IMR-90 (cell line): ENCODE measurements at regions not wholly inside any gene's neighbourhood (a gene's known extent, or its start where the extent isn't known, plus 50 kb on each side); places are given as distances from the start of the nearest gene placed in this dataset.
A peak's percentile ranks its signal among the peaks of the same experiment; 100 is the strongest.

Experiments
- ATAC-seq: fragments of 200-7000 bp; cut with Tn5 transposase; 2 replicates; pipeline ENCODE4 v1.9.1; 2020; ENCODE audit warnings: low read depth, mild to moderate bottlenecking, moderate library complexity
- BruUV-seq: library from RNA; stranded (reverse); fragments of 400-500 nt; replicated peaks from 2 replicates; lab custom pipeline; 2021; lab: Mats Ljungman, UMichigan
- CTCF ChIA-PET: fragments of 300-600 bp; formaldehyde crosslinking; extraction: SDS; loops from one replicate; lab custom pipeline; 2021; ENCODE audit warnings: antibody characterized with exemption; lab: Yijun Ruan, JAX
- POLR2A ChIA-PET: fragments of 300-600 bp; sonication (Branson Sonifier 250); formaldehyde crosslinking; loops from one replicate; lab custom pipeline; 2022; ENCODE audit warnings: antibody characterized with exemption; ENCODE audit not compliant: unreplicated experiment; lab: Charles Lee
- DNase-seq: peaks from one replicate; pipeline ENCODE4 v3.0.0; 2013
- H2AFZ ChIP-seq: replicated peaks from 2 replicates; pipeline ENCODE3; 2013; ENCODE audit warnings: low read length, mild to moderate bottlenecking; ENCODE audit not compliant: poor library complexity
- H2AK5ac ChIP-seq: 2 replicates; pipeline ENCODE4 v1.6.1; 2013; ENCODE audit warnings: low read depth, low read length, inconsistent platforms
- H2AK9ac ChIP-seq: replicated peaks from 2 replicates; pipeline ENCODE3; 2013; ENCODE audit warnings: mild to moderate bottlenecking, low read depth, low read length, moderate library complexity; ENCODE audit not compliant: poor library complexity
- H2BK120ac ChIP-seq: 2 replicates; pipeline ENCODE4 v1.6.1; 2013; ENCODE audit warnings: low read depth, low read length, inconsistent platforms
- H2BK15ac ChIP-seq: 3 replicates; pipeline ENCODE4 v1.6.1; 2013; ENCODE audit warnings: low read depth, low read length, inconsistent platforms
- H2BK20ac ChIP-seq: 2 replicates; pipeline ENCODE4 v1.6.1; 2013; ENCODE audit warnings: low read depth, mild to moderate bottlenecking, inconsistent platforms, low read length, moderate library complexity
- H2BK5ac ChIP-seq: 2 replicates; pipeline ENCODE4 v1.6.1; 2013; ENCODE audit warnings: mild to moderate bottlenecking, low read depth, low read length, inconsistent platforms; ENCODE audit not compliant: poor library complexity, severe bottlenecking
- H3K14ac ChIP-seq: replicated peaks from 2 replicates; pipeline ENCODE4 v1.6.1; 2013; ENCODE audit warnings: low read depth, low read length, inconsistent platforms
- H3K18ac ChIP-seq: 2 replicates; pipeline ENCODE4 v1.6.1; 2013; ENCODE audit warnings: low read depth, low read length, control low read depth
- H3K23ac ChIP-seq: 2 replicates; pipeline ENCODE4 v1.6.1; 2013; ENCODE audit warnings: low read depth, low read length, inconsistent platforms
- H3K27ac ChIP-seq: 2 replicates; pipeline ENCODE4 v1.5.1; 2013; ENCODE audit warnings: mild to moderate bottlenecking, control low read depth, low read length; ENCODE audit not compliant: insufficient read depth
- H3K27me3 ChIP-seq: 2 replicates; pipeline ENCODE4 v1.6.1; 2013; ENCODE audit warnings: low read length; ENCODE audit not compliant: control insufficient read depth, insufficient read depth
- H3K36me3 ChIP-seq: 2 replicates; pipeline ENCODE4 v1.6.1; 2013; ENCODE audit warnings: low read length, mixed read lengths; ENCODE audit not compliant: control insufficient read depth, insufficient read depth
- H3K4ac ChIP-seq: 2 replicates; pipeline ENCODE4 v1.6.1; 2013; ENCODE audit warnings: low read depth, low read length, inconsistent platforms
- H3K4me1 ChIP-seq: 2 replicates; pipeline ENCODE4 v1.6.1; 2013; ENCODE audit warnings: low read length, mixed read lengths; ENCODE audit not compliant: control insufficient read depth, insufficient read depth
- H3K4me2 ChIP-seq: 2 replicates; pipeline ENCODE4 v1.6.1; 2013; ENCODE audit warnings: low read depth, mild to moderate bottlenecking, control low read depth, low read length, moderate library complexity
- H3K4me3 ChIP-seq: 2 replicates; pipeline ENCODE4 v1.5.1; 2013; ENCODE audit warnings: low read depth, mild to moderate bottlenecking, control low read depth, low read length, moderate library complexity; ENCODE audit not compliant: insufficient read depth
- H3K56ac ChIP-seq: 2 replicates; pipeline ENCODE4 v1.6.1; 2013; ENCODE audit warnings: low read length, inconsistent platforms; ENCODE audit not compliant: insufficient read depth; ENCODE audit errors: extremely low read depth
- H3K79me1 ChIP-seq, 2 experiments: 2 replicates each; pipeline ENCODE4 v1.6.1; 2013; ENCODE audit warnings: low read length in 2 of 2, inconsistent platforms in 1 of 2, low read depth in 1 of 2
- H3K9ac ChIP-seq: 2 replicates; pipeline ENCODE4 v1.6.1; 2013; ENCODE audit warnings: low read depth, low read length, control low read depth
- H3K9me1 ChIP-seq: 2 replicates; pipeline ENCODE4 v1.6.1; 2013; ENCODE audit warnings: low read length, inconsistent platforms; ENCODE audit not compliant: insufficient read depth
- H3K9me3 ChIP-seq: 2 replicates; pipeline ENCODE4 v1.6.1; 2013; ENCODE audit warnings: low read length; ENCODE audit not compliant: control insufficient read depth, insufficient read depth
- H4K20me1 ChIP-seq: 2 replicates; pipeline ENCODE4 v1.6.1; 2013; ENCODE audit warnings: low read length, inconsistent platforms; ENCODE audit not compliant: insufficient read depth
- H4K5ac ChIP-seq: 2 replicates; pipeline ENCODE4 v1.6.1; 2013; ENCODE audit warnings: mild to moderate bottlenecking, low read depth, low read length, control low read depth
- H4K8ac ChIP-seq, 2 experiments: 2 replicates each; pipeline ENCODE4 v1.6.1; 2013; ENCODE audit warnings: low read depth in 2 of 2, low read length in 2 of 2, control low read depth in 1 of 2, inconsistent platforms in 1 of 2
- H4K91ac ChIP-seq: 2 replicates; pipeline ENCODE4 v1.6.1; 2013; ENCODE audit warnings: low read depth, low read length, inconsistent platforms; ENCODE audit not compliant: insufficient read depth
- BHLHE40 ChIP-seq: fragments of 150-350 bp; IDR thresholded peaks from 2 replicates; pipeline ENCODE4 v1.6.1; 2016; ENCODE audit warnings: mild to moderate bottlenecking, low read depth, low read length
- RFX5 ChIP-seq: IDR thresholded peaks from 2 replicates; pipeline ENCODE4 v1.8.0; 2012; ENCODE audit warnings: low read depth, mild to moderate bottlenecking, low read length, moderate library complexity
- WGBS, 2 experiments: methylation state at CpG; one replicate each; pipeline versions ENCODE4 v1.1.5 to v1.1.7; 2013; ENCODE audit warnings: missing lambda C conversion rate in 2 of 2; ENCODE audit not compliant: insufficient read length in 1 of 2; ENCODE audit errors: extremely low coverage in 2 of 2; 5-methylcytosine and 5-hydroxymethylcytosine counted together
- dilution Hi-C: fragments of 300-500 bp; cut with HindIII; formaldehyde crosslinking; loops from one replicate; pipeline ENCODE4 v1.14.3; 2018; ENCODE audit warnings: low sequenced_read_pairs; ENCODE audit not compliant: unreplicated experiment
- in situ Hi-C: fragments of 300-500 bp; cut with MboI; formaldehyde crosslinking; loops from 3 replicates; pipeline ENCODE4 v1.14.3; 2019; ENCODE audit warnings: low sequenced_read_pairs, inconsistent platforms, mixed read lengths
- intact Hi-C: fragments of 100-400 bp; cut with micrococcal nuclease; formaldehyde crosslinking; loops from 2 replicates; pipeline ENCODE4 v1.10.0; 2022

DNA sequence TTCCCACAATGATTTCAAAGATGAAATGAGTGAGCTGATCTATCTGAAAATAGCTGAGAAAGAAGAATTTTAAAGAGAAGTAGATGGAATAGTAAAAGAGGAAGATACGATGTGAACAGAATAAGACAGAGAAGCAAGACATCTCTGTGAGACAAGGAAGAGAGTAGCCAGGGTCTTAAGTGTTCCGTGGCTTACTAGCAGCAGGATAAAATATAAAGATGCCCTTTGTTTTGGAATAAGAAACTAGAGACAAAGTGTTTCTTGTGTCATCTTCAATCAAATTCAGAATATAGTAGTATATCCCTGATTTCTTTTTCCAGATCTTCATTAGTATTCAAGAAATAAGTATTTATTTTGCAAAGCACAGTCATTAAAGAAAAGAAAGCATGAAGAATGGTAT, 281.0 kb upstream of the NECTIN3 start:
- peak overlapping the region; percentile 34; the same call in 1 of the 2 replicates for H3K14ac ChIP-seq
- peak overlapping the region; percentile 25; the same call in 1 of the 2 replicates for H3K4me2 ChIP-seq
- 0 out of 2 replicates have a peak, but pooled peaks cover 3% of the 10 kb centered on the region for H3K9me1 ChIP-seq
- WGBS, 2 experiments: 100% methylated on average over 1 of the region's 2 CpGs; no CpG with 5 or more reads in 1 of the 2 experiments
- H3K18ac ChIP-seq: peak overlapping the region; percentile 97
- no peak for DNase-seq
- POLR2A ChIA-PET: no interaction called here
- H3K9me3 ChIP-seq: peaks cover 3% of the 10 kb centered on the region; the same call in 1 of the 2 replicates
- H2BK5ac ChIP-seq: peak overlapping the region; percentile 97
- CTCF ChIA-PET: interaction anchor here (0.5 kb wide), 1 partner anchor 1123 kb away, joined by 3 read pairs; no protein-coding TSS in a partner anchor
- H2AK9ac ChIP-seq: no peak overlapping the region
- H4K8ac ChIP-seq: peak overlapping the region in 1 of 2 experiments; percentile 20; a peak in 1 of 4 replicates
- H4K91ac ChIP-seq: peak overlapping the region; percentile 5; the same call in 1 of the 2 replicates
- H3K27me3 ChIP-seq: no peaks in the 10 kb centered on the region
- no peak for ATAC-seq
- no peaks in the 10 kb centered on the region for H3K36me3 ChIP-seq
- H3K4me3 ChIP-seq: no peak overlapping the region
- peak overlapping the region; percentile 43; the same call in 1 of the 2 replicates for H4K5ac ChIP-seq
- no peak overlapping the region for H3K23ac ChIP-seq
- H2AK5ac ChIP-seq: no peak overlapping the region
- no peaks in the 10 kb centered on the region for H3K79me1 ChIP-seq
- no peak overlapping the region for H3K4ac ChIP-seq
- H2BK15ac ChIP-seq: peak overlapping the region; percentile 40; the same call in 2 of the 3 replicates
- in situ Hi-C loops (no loop called here), dilution Hi-C loops (no loop called here), intact Hi-C loops (no loop called here)
- H3K27ac ChIP-seq: no peak overlapping the region
- H3K4me1 ChIP-seq: peaks cover 7% of the 10 kb centered on the region
- no peak overlapping the region; the same call in 1 of the 2 replicates for H3K9ac ChIP-seq
- BruUV-seq: no TSS peak
- no peak for TF ChIP-seq BHLHE40
- TF ChIP-seq RFX5: no peak
- no peaks in the 10 kb centered on the region for H4K20me1 ChIP-seq
- H3K56ac ChIP-seq: no peak overlapping the region
- H2AFZ ChIP-seq: no peak overlapping the region
- peak overlapping the region; percentile 66; the same call in 1 of the 2 replicates for H2BK20ac ChIP-seq
- peak overlapping the region; percentile 73 for H2BK120ac ChIP-seq
